Panc1 (cell line): ENCODE measurements at regions not wholly inside any gene's neighbourhood (a gene's known extent, or its start where the extent isn't known, plus 50 kb on each side); places are given as distances from the start of the nearest gene placed in this dataset.

ENCODE experiments used
- POLR2AphosphoS5 ChIP-seq: IDR thresholded peaks from 2 replicates; pipeline ENCODE4 v1.6.1; 2012; ENCODE audit warnings: mild to moderate bottlenecking, low read depth, low read length, moderate library complexity
- SIN3A ChIP-seq: IDR thresholded peaks from 2 replicates; pipeline ENCODE4 v1.6.1; 2012; ENCODE audit warnings: low read depth, mild to moderate bottlenecking, low read length, moderate library complexity, borderline replicate concordance; ENCODE audit not compliant: insufficient read depth
- TCF7L2 ChIP-seq: IDR thresholded peaks from 2 replicates; pipeline ENCODE4 v1.6.1; 2011; ENCODE audit warnings: mild to moderate bottlenecking, low read depth, low read length, inconsistent platforms
- TF ChIP-seq, protein P1 (sequence below): fragments of 450-650 bp; IDR thresholded peaks from 2 replicates; pipeline ENCODE4 v1.5.1; 2017; ENCODE audit warnings: mild to moderate bottlenecking
- TF ChIP-seq, protein P2 (sequence below), 2 experiments: IDR thresholded peaks; 2 replicates each; pipeline ENCODE4 v1.6.1; 2011 to 2012; ENCODE audit warnings: low read depth in 2 of 2, control low read depth in 1 of 2, low read length in 1 of 2, mild to moderate bottlenecking in 1 of 2, moderate library complexity in 1 of 2; ENCODE audit not compliant: insufficient read depth in 1 of 2

DNA sequence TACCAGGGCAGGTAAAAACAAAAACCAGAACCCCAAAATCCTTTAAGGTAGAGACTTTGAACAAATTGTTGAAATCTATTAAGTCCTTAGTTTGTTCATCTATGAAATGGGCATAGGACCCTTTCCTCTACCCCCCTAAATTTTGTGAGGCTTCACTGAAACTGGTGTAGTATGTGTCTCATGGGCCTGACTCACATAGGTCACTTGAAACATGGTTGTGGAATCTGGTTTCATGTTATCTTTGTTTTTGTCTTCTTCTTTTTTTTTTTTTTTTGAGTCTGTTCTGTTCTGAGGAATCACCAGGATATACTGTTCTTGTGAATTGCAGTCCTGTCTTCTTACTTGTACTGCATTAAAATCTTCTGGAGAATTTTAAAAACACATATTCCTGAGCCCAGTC lies 202.2 kb downstream of the KTN1 start:
- TF ChIP-seq, protein P1, sequence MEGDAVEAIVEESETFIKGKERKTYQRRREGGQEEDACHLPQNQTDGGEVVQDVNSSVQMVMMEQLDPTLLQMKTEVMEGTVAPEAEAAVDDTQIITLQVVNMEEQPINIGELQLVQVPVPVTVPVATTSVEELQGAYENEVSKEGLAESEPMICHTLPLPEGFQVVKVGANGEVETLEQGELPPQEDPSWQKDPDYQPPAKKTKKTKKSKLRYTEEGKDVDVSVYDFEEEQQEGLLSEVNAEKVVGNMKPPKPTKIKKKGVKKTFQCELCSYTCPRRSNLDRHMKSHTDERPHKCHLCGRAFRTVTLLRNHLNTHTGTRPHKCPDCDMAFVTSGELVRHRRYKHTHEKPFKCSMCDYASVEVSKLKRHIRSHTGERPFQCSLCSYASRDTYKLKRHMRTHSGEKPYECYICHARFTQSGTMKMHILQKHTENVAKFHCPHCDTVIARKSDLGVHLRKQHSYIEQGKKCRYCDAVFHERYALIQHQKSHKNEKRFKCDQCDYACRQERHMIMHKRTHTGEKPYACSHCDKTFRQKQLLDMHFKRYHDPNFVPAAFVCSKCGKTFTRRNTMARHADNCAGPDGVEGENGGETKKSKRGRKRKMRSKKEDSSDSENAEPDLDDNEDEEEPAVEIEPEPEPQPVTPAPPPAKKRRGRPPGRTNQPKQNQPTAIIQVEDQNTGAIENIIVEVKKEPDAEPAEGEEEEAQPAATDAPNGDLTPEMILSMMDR: no peak
- no peak for TF ChIP-seq POLR2AphosphoS5
- TF ChIP-seq SIN3A: no peak
- no peak for TF ChIP-seq TCF7L2
- TF ChIP-seq, protein P2, sequence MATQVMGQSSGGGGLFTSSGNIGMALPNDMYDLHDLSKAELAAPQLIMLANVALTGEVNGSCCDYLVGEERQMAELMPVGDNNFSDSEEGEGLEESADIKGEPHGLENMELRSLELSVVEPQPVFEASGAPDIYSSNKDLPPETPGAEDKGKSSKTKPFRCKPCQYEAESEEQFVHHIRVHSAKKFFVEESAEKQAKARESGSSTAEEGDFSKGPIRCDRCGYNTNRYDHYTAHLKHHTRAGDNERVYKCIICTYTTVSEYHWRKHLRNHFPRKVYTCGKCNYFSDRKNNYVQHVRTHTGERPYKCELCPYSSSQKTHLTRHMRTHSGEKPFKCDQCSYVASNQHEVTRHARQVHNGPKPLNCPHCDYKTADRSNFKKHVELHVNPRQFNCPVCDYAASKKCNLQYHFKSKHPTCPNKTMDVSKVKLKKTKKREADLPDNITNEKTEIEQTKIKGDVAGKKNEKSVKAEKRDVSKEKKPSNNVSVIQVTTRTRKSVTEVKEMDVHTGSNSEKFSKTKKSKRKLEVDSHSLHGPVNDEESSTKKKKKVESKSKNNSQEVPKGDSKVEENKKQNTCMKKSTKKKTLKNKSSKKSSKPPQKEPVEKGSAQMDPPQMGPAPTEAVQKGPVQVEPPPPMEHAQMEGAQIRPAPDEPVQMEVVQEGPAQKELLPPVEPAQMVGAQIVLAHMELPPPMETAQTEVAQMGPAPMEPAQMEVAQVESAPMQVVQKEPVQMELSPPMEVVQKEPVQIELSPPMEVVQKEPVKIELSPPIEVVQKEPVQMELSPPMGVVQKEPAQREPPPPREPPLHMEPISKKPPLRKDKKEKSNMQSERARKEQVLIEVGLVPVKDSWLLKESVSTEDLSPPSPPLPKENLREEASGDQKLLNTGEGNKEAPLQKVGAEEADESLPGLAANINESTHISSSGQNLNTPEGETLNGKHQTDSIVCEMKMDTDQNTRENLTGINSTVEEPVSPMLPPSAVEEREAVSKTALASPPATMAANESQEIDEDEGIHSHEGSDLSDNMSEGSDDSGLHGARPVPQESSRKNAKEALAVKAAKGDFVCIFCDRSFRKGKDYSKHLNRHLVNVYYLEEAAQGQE (IDR thresholded peaks at IDR 0.05; ENCODE audit: insufficient read depth in 1 of 2, low read depth in 2 of 2, low read length in 1 of 2): no peak
